ENCODE measurements at regions not wholly inside any gene's neighbourhood (a gene's known extent, or its start where the extent isn't known, plus 50 kb on each side); places are given as distances from the start of the nearest gene placed in this dataset.

DNA sequence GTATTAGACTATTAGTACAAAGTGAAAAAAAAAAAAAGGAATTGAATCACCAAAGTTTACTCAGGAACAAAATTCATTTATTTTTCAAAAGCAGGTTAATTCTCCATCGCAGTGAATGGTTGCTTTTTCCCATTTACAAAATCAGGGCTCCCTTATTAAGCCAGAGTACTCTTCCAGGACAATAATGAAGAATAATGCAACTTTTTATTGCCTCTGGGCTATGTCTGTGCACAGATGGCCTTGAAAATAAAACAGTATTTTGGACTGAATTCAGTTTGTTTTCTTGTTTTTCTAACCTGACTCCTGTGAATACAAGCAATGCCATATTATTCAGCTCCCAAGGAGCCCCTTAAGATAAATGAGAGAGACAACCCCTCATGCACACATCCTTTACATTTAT, 246.8 kb downstream of the KCNS3 start:
- no peak overlapping the region for H3K27ac ChIP-seq (ENCODE audit: low read depth, low read length)

DNA sequence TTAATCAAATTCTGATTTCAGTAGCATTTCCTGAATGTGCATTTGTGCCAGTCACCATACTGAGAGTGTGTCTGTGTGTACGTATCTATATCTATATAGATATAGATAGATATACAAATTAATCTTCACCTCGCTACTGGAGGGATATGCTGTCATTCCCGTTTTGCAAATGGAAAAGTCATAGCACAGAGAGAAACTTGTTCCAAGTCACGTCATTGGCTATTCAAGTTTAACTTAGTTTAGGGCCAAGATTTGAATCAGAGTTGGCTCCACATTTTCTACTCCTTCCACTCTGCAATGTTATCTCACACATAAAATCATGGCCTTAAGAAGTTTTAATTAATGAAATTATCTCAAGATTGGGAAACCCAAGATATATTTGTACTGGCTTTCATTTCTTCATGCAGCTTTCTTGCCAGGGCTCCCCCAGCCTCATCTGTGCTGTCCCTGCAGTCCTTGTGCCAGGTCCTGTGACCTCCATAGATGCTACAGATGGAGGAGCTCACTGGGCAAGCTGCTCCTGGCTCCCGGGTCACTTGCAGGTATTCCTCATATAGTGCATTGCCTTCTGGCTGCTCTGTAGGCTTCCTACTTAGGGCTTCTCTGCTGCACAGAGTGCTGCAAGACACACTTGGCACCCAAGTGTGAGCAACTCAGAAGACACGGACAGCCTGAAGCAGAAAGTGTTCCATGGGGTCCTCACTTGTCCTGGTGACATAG, 245.8 kb downstream of the KCNS3 start:
- no peaks in the 10 kb centered on the region for H4K20me1 ChIP-seq (ENCODE audit: control insufficient read depth, insufficient read depth, low read depth, low read length)
- H3K4me1 ChIP-seq (ENCODE audit: control insufficient read depth, low read length) = no peaks in the 10 kb centered on the region
- H3K9me2 ChIP-seq (replicated peaks; ENCODE audit: control insufficient read depth, low read length) = no peaks in the 10 kb centered on the region
- TF ChIP-seq, protein P1, sequence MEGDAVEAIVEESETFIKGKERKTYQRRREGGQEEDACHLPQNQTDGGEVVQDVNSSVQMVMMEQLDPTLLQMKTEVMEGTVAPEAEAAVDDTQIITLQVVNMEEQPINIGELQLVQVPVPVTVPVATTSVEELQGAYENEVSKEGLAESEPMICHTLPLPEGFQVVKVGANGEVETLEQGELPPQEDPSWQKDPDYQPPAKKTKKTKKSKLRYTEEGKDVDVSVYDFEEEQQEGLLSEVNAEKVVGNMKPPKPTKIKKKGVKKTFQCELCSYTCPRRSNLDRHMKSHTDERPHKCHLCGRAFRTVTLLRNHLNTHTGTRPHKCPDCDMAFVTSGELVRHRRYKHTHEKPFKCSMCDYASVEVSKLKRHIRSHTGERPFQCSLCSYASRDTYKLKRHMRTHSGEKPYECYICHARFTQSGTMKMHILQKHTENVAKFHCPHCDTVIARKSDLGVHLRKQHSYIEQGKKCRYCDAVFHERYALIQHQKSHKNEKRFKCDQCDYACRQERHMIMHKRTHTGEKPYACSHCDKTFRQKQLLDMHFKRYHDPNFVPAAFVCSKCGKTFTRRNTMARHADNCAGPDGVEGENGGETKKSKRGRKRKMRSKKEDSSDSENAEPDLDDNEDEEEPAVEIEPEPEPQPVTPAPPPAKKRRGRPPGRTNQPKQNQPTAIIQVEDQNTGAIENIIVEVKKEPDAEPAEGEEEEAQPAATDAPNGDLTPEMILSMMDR (IDR thresholded peaks at IDR 0.05; ENCODE audit: low read depth, low read length, poor library complexity, severe bottlenecking) = no peak
- TF ChIP-seq EZH2phosphoT487 (IDR thresholded peaks at IDR 0.05; ENCODE audit: borderline replicate concordance, low read length) = no peak
- no peaks in the 10 kb centered on the region for H3K9me3 ChIP-seq (ENCODE audit: control insufficient read depth, insufficient read depth, low read length)
- no peaks in the 10 kb centered on the region for H3F3A ChIP-seq (ENCODE audit: control insufficient read depth, insufficient read depth)
- no peaks in the 10 kb centered on the region for H3K79me2 ChIP-seq (ENCODE audit: control insufficient read depth, low read length)
- no peak overlapping the region for H3K27ac ChIP-seq (ENCODE audit: low read depth, low read length)
- H3K4me2 ChIP-seq (ENCODE audit: low read length) = no peak overlapping the region
- H3K4me3 ChIP-seq (ENCODE audit: low read length) = no peak overlapping the region
- H3K36me3 ChIP-seq (ENCODE audit: control insufficient read depth, low read length) = no peaks in the 10 kb centered on the region
- H3K27me3 ChIP-seq (ENCODE audit: control insufficient read depth, low read length) = no peaks in the 10 kb centered on the region

More for the DNA sequence above, 246.8 kb downstream of the KCNS3 start:
- Histone ChIP-seq H3K27me3 (ENCODE audit: control insufficient read depth, low read length) (no peaks in the 10 kb centered on the region), H3K4me1 (ENCODE audit: control insufficient read depth, low read length) (no peaks in the 10 kb centered on the region), H3K4me3 (ENCODE audit: low read length) (no peak overlapping the region), H4K20me1 (ENCODE audit: control insufficient read depth, insufficient read depth, low read depth, low read length) (no peaks in the 10 kb centered on the region), H3F3A (ENCODE audit: control insufficient read depth, insufficient read depth) (no peaks in the 10 kb centered on the region), H3K79me2 (ENCODE audit: control insufficient read depth, low read length) (no peaks in the 10 kb centered on the region), H3K4me2 (ENCODE audit: low read length) (no peak overlapping the region), H3K36me3 (ENCODE audit: control insufficient read depth, low read length) (no peaks in the 10 kb centered on the region), H3K9me2 (replicated peaks; ENCODE audit: control insufficient read depth, low read length) (no peaks in the 10 kb centered on the region), H3K9me3 (ENCODE audit: control insufficient read depth, insufficient read depth, low read length) (no peaks in the 10 kb centered on the region)
- TF ChIP-seq EZH2phosphoT487 (IDR thresholded peaks at IDR 0.05; ENCODE audit: borderline replicate concordance, low read length) = no peak
- TF ChIP-seq, protein P1 (IDR thresholded peaks at IDR 0.05; ENCODE audit: low read depth, low read length, poor library complexity, severe bottlenecking) = no peak

DNA sequence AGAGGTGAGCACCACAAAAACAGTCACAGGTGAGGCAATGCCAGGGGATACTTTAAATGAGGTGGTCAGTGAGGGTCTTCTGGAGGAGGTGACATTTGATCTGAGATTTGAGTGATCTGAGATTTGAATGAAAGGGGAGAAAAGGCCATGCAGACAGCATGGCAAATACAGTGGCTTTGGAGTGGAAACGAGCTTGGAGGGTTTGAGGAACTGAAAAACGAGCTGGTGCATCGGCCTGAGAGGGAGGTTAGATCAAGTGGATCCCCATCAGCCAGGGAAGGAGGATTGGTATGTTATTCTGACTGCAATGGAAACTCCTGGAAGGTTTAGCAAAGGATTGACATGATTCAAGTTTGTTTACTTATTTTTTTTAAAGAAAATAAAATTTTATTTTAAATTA, 245.1 kb downstream of the KCNS3 start:
- H3K4me2 ChIP-seq (ENCODE audit: low read length) = no peak overlapping the region
- no peaks in the 10 kb centered on the region for H3K36me3 ChIP-seq (ENCODE audit: control insufficient read depth, low read length)
- no peaks in the 10 kb centered on the region for H4K20me1 ChIP-seq (ENCODE audit: control insufficient read depth, insufficient read depth, low read depth, low read length)
- H3K9me3 ChIP-seq (ENCODE audit: control insufficient read depth, insufficient read depth, low read length) = no peaks in the 10 kb centered on the region
- no peak overlapping the region for H3K27ac ChIP-seq (ENCODE audit: low read depth, low read length)
- no peaks in the 10 kb centered on the region for H3F3A ChIP-seq (ENCODE audit: control insufficient read depth, insufficient read depth)
- no peaks in the 10 kb centered on the region for H3K9me2 ChIP-seq (replicated peaks; ENCODE audit: control insufficient read depth, low read length)
- no peaks in the 10 kb centered on the region for H3K27me3 ChIP-seq (ENCODE audit: control insufficient read depth, low read length)
- H3K4me3 ChIP-seq (ENCODE audit: low read length) = no peak overlapping the region
- no peaks in the 10 kb centered on the region for H3K79me2 ChIP-seq (ENCODE audit: control insufficient read depth, low read length)
- no peaks in the 10 kb centered on the region for H3K4me1 ChIP-seq (ENCODE audit: control insufficient read depth, low read length)
- no peak for TF ChIP-seq EZH2phosphoT487 (IDR thresholded peaks at IDR 0.05; ENCODE audit: borderline replicate concordance, low read length)
- TF ChIP-seq, protein P1 (IDR thresholded peaks at IDR 0.05; ENCODE audit: low read depth, low read length, poor library complexity, severe bottlenecking) = no peak
